ENCODE measurements at regions not wholly inside any gene's neighbourhood (a gene's known extent, or its start where the extent isn't known, plus 50 kb on each side); places are given as distances from the start of the nearest gene placed in this dataset.
"Not testable (repeated sequence)": the region's sequence is repeated elsewhere in the genome, so short reads cannot be mapped to it uniquely, and the experiment has no call there.

GRCh38 chr4:3629665-3630064 lies 97.4 kb upstream of the LRPAP1 start:
- Histone ChIP-seq H3K4me2 (ENCODE audit: low read depth, low read length, poor library complexity, severe bottlenecking) (no peak overlapping the region), H2AFZ (ENCODE audit: low read length) (no peak overlapping the region), H3K9me2 (replicated peaks; ENCODE audit: insufficient read depth, low read length) (no peaks in the 10 kb centered on the region), H3K79me2 (ENCODE audit: low read length) (no peaks in the 10 kb centered on the region), H4K20me1 (ENCODE audit: insufficient read depth, low read depth, low read length) (no peaks in the 10 kb centered on the region), H3K4me1 (ENCODE audit: low read length) (no peaks in the 10 kb centered on the region), H3K27ac (ENCODE audit: low read length) (no peak overlapping the region), H3K9me3 (ENCODE audit: low read length) (no peaks in the 10 kb centered on the region), H3K36me3 (ENCODE audit: insufficient read depth, low read length) (no peaks in the 10 kb centered on the region), H3K9ac (ENCODE audit: low read length) (no peak overlapping the region), H3K27me3 (ENCODE audit: low read length) (no peaks in the 10 kb centered on the region), H3K4me3 (ENCODE audit: low read length) (no peak overlapping the region)
- DNase-seq: no peak

GRCh38 chr4:3629176-3629575 lies 97.0 kb upstream of the LRPAP1 start:
- not testable (repeated sequence) for H3K9me3 ChIP-seq (ENCODE audit: low read length); H2AFZ ChIP-seq (ENCODE audit: low read length); DNase-seq; H3K79me2 ChIP-seq (ENCODE audit: low read length); H3K9ac ChIP-seq (ENCODE audit: low read length); H3K27ac ChIP-seq (ENCODE audit: low read length); H4K20me1 ChIP-seq (ENCODE audit: insufficient read depth, low read depth, low read length); H3K36me3 ChIP-seq (ENCODE audit: insufficient read depth, low read length); H3K27me3 ChIP-seq (ENCODE audit: low read length); H3K4me3 ChIP-seq (ENCODE audit: low read length); H3K4me1 ChIP-seq (ENCODE audit: low read length); H3K4me2 ChIP-seq (ENCODE audit: low read depth, low read length, poor library complexity, severe bottlenecking); H3K9me2 ChIP-seq (replicated peaks; ENCODE audit: insufficient read depth, low read length)

GRCh38 chr4:3628868-3629175 lies 96.6 kb upstream of the LRPAP1 start:
- no peak overlapping the region for H2AFZ ChIP-seq (ENCODE audit: low read length)
- no peak overlapping the region for H3K4me3 ChIP-seq (ENCODE audit: low read length)
- no peaks in the 10 kb centered on the region for H3K79me2 ChIP-seq (ENCODE audit: low read length)
- H4K20me1 ChIP-seq (ENCODE audit: insufficient read depth, low read depth, low read length): no peaks in the 10 kb centered on the region
- no peak for DNase-seq
- H3K27ac ChIP-seq (ENCODE audit: low read length): no peak overlapping the region
- no peak overlapping the region for H3K9ac ChIP-seq (ENCODE audit: low read length)
- no peaks in the 10 kb centered on the region for H3K36me3 ChIP-seq (ENCODE audit: insufficient read depth, low read length)
- H3K4me2 ChIP-seq (ENCODE audit: low read depth, low read length, poor library complexity, severe bottlenecking): no peak overlapping the region
- H3K9me2 ChIP-seq (replicated peaks; ENCODE audit: insufficient read depth, low read length): no peaks in the 10 kb centered on the region
- no peaks in the 10 kb centered on the region for H3K27me3 ChIP-seq (ENCODE audit: low read length)
- no peaks in the 10 kb centered on the region for H3K4me1 ChIP-seq (ENCODE audit: low read length)
- no peaks in the 10 kb centered on the region for H3K9me3 ChIP-seq (ENCODE audit: low read length)

- not testable (repeated sequence) for H2AFZ ChIP-seq (ENCODE audit: low read length); H3K27ac ChIP-seq (ENCODE audit: low read length); H3K4me1 ChIP-seq (ENCODE audit: low read length); H4K20me1 ChIP-seq (ENCODE audit: insufficient read depth, low read depth, low read length); H3K36me3 ChIP-seq (ENCODE audit: insufficient read depth, low read length); H3K4me3 ChIP-seq (ENCODE audit: low read length); H3K9ac ChIP-seq (ENCODE audit: low read length); H3K79me2 ChIP-seq (ENCODE audit: low read length); H3K9me3 ChIP-seq (ENCODE audit: low read length); H3K27me3 ChIP-seq (ENCODE audit: low read length); H3K9me2 ChIP-seq (replicated peaks; ENCODE audit: insufficient read depth, low read length); H3K4me2 ChIP-seq (ENCODE audit: low read depth, low read length, poor library complexity, severe bottlenecking); DNase-seq
These were observed 96.0 kb upstream of the LRPAP1 start for GRCh38 chr4:3627967-3628867.

- H3K36me3 ChIP-seq (ENCODE audit: insufficient read depth, low read length); H3K27ac ChIP-seq (ENCODE audit: low read length); H3K4me2 ChIP-seq (ENCODE audit: low read depth, low read length, poor library complexity, severe bottlenecking); H3K27me3 ChIP-seq (ENCODE audit: low read length); H2AFZ ChIP-seq (ENCODE audit: low read length); H4K20me1 ChIP-seq (ENCODE audit: insufficient read depth, low read depth, low read length); H3K79me2 ChIP-seq (ENCODE audit: low read length); DNase-seq; H3K4me1 ChIP-seq (ENCODE audit: low read length); H3K9me3 ChIP-seq (ENCODE audit: low read length); H3K9ac ChIP-seq (ENCODE audit: low read length); H3K4me3 ChIP-seq (ENCODE audit: low read length); H3K9me2 ChIP-seq (replicated peaks; ENCODE audit: insufficient read depth, low read length): not testable (repeated sequence)
These were observed 95.2 kb upstream of the LRPAP1 start for GRCh38 chr4:3627456-3627855.

GRCh38 chr4:3626131-3626884 lies 94.1 kb upstream of the LRPAP1 start:
- not testable (repeated sequence) for H3K27me3 ChIP-seq (ENCODE audit: low read length); H2AFZ ChIP-seq (ENCODE audit: low read length); H3K27ac ChIP-seq (ENCODE audit: low read length); H3K4me3 ChIP-seq (ENCODE audit: low read length); H3K9me3 ChIP-seq (ENCODE audit: low read length); H3K36me3 ChIP-seq (ENCODE audit: insufficient read depth, low read length); H4K20me1 ChIP-seq (ENCODE audit: insufficient read depth, low read depth, low read length); H3K9me2 ChIP-seq (replicated peaks; ENCODE audit: insufficient read depth, low read length); DNase-seq; H3K9ac ChIP-seq (ENCODE audit: low read length); H3K79me2 ChIP-seq (ENCODE audit: low read length); H3K4me2 ChIP-seq (ENCODE audit: low read depth, low read length, poor library complexity, severe bottlenecking); H3K4me1 ChIP-seq (ENCODE audit: low read length)

- H3K4me3 ChIP-seq (ENCODE audit: low read length); H3K9ac ChIP-seq (ENCODE audit: low read length); H3K4me2 ChIP-seq (ENCODE audit: low read depth, low read length, poor library complexity, severe bottlenecking); H3K4me1 ChIP-seq (ENCODE audit: low read length); H4K20me1 ChIP-seq (ENCODE audit: insufficient read depth, low read depth, low read length); DNase-seq; H3K36me3 ChIP-seq (ENCODE audit: insufficient read depth, low read length); H3K27ac ChIP-seq (ENCODE audit: low read length); H3K9me2 ChIP-seq (replicated peaks; ENCODE audit: insufficient read depth, low read length); H3K27me3 ChIP-seq (ENCODE audit: low read length); H2AFZ ChIP-seq (ENCODE audit: low read length); H3K9me3 ChIP-seq (ENCODE audit: low read length); H3K79me2 ChIP-seq (ENCODE audit: low read length): not testable (repeated sequence)
These were observed 93.2 kb upstream of the LRPAP1 start for GRCh38 chr4:3625286-3625875.

GRCh38 chr4:3623809-3624329 lies 91.6 kb upstream of the LRPAP1 start:
- not testable (repeated sequence) for H2AFZ ChIP-seq (ENCODE audit: low read length); H4K20me1 ChIP-seq (ENCODE audit: insufficient read depth, low read depth, low read length); H3K9me2 ChIP-seq (replicated peaks; ENCODE audit: insufficient read depth, low read length); H3K4me3 ChIP-seq (ENCODE audit: low read length); H3K4me2 ChIP-seq (ENCODE audit: low read depth, low read length, poor library complexity, severe bottlenecking); H3K4me1 ChIP-seq (ENCODE audit: low read length); DNase-seq; H3K27ac ChIP-seq (ENCODE audit: low read length); H3K36me3 ChIP-seq (ENCODE audit: insufficient read depth, low read length); H3K9ac ChIP-seq (ENCODE audit: low read length); H3K79me2 ChIP-seq (ENCODE audit: low read length); H3K27me3 ChIP-seq (ENCODE audit: low read length); H3K9me3 ChIP-seq (ENCODE audit: low read length)

All from Karpas-422 (cell line).